Astrocyte of the cerebellum (primary cell): ENCODE measurements at regions not wholly inside any gene's neighbourhood (a gene's known extent, or its start where the extent isn't known, plus 50 kb on each side); places are given as distances from the start of the nearest gene placed in this dataset.
"Not testable (repeated sequence)": the region's sequence is repeated elsewhere in the genome, so short reads cannot be mapped to it uniquely, and the experiment has no call there.

Source experiments
- DNase-seq: peaks from one replicate; pipeline ENCODE4 v3.0.0-alpha.2; 2011; ENCODE audit warnings: low read depth
- H3K4me3 ChIP-seq: 2 replicates; pipeline ENCODE4 v1.5.1; 2011; ENCODE audit warnings: mild to moderate bottlenecking, low read depth, low read length, moderate library complexity
- in situ Hi-C: cut with HindIII; loops from 2 replicates; pipeline ENCODE4 v1.10.0; 2017; ENCODE audit warnings: low sequenced_read_pairs
- TF ChIP-seq, protein P1 (sequence below): IDR thresholded peaks from 2 replicates; pipeline ENCODE4 v1.5.1; 2012; ENCODE audit warnings: low read length, low read depth, moderate library complexity, mild to moderate bottlenecking; ENCODE audit errors: missing control alignments

DNA sequence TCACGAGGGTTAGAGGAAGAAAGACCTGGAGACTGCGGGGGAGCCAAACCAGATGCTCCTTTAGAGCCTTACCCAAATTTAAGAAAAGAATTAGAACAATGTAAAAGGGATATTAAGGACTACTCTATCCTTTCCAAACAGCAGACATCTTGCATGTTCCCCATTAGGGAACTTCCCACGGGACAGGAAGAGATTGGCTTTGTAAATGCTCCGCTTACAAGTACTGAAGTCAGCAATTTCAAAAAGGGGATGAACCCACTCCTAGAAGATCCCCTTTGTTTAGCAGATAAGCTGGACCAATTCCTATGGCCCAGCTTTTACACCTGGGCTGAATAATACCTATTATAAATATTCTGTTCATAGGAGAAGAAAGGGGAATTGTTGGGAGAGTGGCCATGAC, 74.2 kb downstream of the APOBEC1 start:
- in situ Hi-C loops: no loop called here
- no peak overlapping the region for H3K4me3 ChIP-seq
- no peak for DNase-seq
- TF ChIP-seq, protein P1, sequence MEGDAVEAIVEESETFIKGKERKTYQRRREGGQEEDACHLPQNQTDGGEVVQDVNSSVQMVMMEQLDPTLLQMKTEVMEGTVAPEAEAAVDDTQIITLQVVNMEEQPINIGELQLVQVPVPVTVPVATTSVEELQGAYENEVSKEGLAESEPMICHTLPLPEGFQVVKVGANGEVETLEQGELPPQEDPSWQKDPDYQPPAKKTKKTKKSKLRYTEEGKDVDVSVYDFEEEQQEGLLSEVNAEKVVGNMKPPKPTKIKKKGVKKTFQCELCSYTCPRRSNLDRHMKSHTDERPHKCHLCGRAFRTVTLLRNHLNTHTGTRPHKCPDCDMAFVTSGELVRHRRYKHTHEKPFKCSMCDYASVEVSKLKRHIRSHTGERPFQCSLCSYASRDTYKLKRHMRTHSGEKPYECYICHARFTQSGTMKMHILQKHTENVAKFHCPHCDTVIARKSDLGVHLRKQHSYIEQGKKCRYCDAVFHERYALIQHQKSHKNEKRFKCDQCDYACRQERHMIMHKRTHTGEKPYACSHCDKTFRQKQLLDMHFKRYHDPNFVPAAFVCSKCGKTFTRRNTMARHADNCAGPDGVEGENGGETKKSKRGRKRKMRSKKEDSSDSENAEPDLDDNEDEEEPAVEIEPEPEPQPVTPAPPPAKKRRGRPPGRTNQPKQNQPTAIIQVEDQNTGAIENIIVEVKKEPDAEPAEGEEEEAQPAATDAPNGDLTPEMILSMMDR: no peak

DNA sequence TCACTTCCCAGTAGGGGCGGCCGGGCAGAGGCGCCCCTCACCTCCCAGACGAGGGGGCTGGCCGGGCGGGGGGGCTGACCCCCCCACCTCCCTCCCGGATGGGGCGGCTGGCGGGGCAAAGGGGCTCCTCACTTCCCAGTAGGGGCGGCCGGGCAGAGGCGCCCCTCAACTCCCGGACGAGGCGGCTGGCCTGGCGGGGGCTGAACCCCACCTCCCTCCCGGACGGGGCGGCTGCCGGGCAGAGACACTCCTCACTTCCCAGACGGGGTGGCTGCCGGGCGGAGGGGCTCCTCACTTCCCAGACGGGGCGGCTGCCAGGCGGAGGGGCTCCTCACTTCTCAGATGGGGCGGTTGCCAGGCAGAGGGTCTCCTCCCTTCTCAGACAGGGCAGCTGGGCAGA, 75.6 kb downstream of the APOBEC1 start:
- DNase-seq, H3K4me3 ChIP-seq, in situ Hi-C loops: not testable (repeated sequence)

DNA sequence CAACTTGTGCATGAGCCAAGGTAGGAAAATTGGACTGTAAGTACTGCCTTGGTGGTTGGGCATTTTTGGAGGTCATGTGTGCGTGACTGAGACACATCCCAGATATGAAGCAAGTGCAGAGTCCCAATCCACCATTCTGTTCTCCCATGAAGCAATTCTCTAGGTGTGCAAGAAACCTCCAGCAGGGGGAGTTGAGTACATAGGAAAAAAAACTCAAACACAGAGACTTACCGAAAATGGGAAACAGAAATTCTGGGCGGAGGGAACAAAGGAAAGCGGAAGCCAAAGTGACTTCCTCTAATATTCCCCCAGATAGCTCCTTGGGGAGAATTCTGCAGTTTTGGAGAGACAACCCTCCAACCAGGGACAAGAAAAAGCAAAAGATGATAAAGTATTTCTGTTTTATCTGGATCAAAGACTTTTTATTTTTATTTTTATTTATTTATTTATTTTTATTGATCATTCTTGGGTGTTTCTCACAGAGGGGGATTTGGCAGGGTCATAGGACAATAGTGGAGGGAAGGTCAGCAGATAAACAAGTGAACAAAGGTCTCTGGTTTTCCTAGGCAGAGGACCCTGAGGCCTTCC, 76.9 kb downstream of the APOBEC1 start:
- TF ChIP-seq, protein P1: peak; percentile 27
- H3K4me3 ChIP-seq, DNase-seq, in situ Hi-C loops: not testable (repeated sequence)

DNA sequence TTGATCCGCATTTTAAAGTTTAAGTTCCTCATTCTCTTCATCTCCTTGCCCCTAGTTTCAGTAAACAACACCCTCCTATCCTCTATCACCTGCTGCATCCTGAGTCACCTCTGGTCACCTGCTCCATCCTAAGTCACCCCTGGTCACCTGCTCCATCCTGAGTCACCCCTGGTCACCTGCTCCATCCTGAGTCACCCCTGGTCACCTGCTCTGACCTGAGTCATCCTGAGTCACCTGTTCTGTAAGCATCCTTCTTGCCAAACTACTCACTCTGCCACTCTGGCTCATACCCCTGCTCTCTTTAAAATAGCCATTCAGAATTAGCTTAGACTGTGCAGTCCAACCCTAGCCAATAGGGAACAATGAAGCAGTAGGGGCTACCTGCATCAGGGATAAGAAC, 80.6 kb upstream of the CD163 start:
- DNase-seq, in situ Hi-C loops, H3K4me3 ChIP-seq: not testable (repeated sequence)

DNA sequence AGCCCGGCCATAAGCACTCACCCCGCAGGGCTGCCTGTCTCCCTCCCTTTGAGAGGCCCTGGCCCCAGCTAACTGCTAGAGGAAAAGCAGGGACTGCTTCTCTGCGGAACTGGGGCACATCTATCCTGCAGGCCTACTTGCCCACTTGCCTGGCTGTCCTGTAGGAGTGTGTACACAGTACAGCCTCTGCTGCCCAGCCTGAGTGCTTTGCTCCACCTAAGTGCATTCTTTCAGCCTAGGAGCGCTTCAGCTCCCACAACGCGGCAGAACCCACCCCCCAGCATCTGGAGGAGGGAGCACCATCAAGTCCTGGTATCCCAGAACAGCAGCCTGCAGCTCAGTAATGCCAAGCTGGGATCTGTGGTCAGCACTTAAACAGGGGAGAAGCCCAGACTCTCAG, 79.9 kb upstream of the CD163 start:
- no peak for DNase-seq
- in situ Hi-C loops: no loop called here
- H3K4me3 ChIP-seq: no peak overlapping the region
- TF ChIP-seq, protein P1: no peak

DNA sequence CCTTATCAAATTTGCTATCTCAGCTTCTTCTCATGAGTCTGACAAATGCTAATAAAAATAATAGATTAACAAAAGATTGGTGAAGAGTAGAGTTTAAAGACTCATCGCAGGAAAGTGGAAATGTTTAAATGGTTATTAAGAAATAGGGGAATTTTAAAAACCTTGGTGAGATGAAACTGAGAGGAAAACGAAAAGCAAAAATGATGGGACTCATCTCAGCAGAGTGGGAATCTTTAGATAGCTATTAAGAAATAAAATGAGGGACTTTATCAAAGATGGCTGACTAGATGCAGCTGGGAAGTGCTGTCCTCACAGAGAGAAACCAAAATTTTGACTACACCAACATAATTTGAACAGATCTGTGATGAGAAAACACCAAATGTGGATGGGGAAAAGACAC, 79.2 kb upstream of the CD163 start:
- no peak for DNase-seq
- TF ChIP-seq, protein P1: no peak
- in situ Hi-C loops: no loop called here
- no peak overlapping the region for H3K4me3 ChIP-seq

DNA sequence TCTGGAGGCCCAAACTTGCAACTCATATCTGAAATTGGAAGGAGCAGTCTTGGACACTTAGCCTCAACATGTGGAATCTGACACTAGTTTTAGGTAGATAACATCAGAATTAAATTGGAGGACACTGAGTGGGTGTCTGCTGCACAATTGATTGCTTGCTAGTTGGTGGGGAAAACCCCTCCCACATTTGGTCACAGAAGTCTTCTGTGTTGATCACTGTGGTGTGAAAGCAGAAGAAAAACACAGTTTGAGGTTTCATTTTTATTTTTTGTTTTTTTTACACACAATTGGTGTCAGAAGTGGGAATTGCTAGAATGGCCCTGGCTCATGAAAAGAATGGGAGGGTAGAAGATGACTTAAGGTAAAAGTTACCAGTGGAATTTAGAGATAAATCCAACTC, 78.0 kb upstream of the CD163 start:
- DNase-seq: no peak
- H3K4me3 ChIP-seq: no peak overlapping the region
- TF ChIP-seq, protein P1: no peak
- in situ Hi-C loops: no loop called here

DNA sequence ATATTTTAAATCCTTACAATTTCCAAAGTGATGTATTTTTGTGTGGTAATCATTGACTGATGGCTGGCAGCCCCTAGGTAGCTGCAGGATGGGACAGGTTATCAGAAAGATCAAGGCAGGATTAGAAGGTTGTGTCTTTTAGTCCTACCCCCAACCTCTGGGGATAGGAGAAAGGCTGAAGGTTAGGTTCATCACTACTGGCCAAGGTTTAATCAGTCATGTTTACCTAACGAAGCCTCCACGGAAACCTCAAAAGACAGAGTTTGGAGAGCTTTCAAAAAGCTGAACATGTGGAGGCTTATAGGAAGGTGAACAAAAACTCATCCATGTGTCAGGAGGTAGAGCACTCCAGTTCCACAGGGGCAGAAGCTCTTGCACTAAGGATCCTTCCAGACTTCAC, 77.5 kb upstream of the CD163 start:
- H3K4me3 ChIP-seq: no peak overlapping the region
- in situ Hi-C loops: no loop called here
- TF ChIP-seq, protein P1: no peak
- DNase-seq: no peak
